ENCODE measurements at regions not wholly inside any gene's neighbourhood (a gene's known extent, or its start where the extent isn't known, plus 50 kb on each side); places are given as distances from the start of the nearest gene placed in this dataset.

DNA sequence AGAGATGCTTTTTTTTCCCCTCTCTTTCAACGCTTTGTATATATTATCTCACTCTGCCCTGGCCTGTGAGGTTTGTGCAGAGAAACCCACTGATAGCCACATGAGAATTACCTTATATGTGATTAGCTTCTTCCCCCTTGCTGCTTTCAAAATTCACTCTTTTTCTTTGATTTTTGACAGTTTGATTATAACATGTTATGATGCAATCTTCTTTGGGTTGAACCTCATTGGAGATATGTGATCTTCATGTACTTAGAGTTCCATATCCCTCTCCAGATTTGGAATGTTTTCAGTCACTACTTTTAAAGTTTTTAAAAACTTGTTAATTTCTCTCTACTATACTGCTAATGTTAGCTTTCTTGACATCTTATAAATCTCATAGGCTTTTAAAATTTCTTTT is 479.5 kb upstream of the AGA start:
- DNase-seq (ENCODE audit: extremely low read depth, low read depth), result no peak
- H3K4me3 ChIP-seq (replicated peaks; ENCODE audit: low read depth, low read length), result no peak overlapping the region
- TF ChIP-seq, protein P1, sequence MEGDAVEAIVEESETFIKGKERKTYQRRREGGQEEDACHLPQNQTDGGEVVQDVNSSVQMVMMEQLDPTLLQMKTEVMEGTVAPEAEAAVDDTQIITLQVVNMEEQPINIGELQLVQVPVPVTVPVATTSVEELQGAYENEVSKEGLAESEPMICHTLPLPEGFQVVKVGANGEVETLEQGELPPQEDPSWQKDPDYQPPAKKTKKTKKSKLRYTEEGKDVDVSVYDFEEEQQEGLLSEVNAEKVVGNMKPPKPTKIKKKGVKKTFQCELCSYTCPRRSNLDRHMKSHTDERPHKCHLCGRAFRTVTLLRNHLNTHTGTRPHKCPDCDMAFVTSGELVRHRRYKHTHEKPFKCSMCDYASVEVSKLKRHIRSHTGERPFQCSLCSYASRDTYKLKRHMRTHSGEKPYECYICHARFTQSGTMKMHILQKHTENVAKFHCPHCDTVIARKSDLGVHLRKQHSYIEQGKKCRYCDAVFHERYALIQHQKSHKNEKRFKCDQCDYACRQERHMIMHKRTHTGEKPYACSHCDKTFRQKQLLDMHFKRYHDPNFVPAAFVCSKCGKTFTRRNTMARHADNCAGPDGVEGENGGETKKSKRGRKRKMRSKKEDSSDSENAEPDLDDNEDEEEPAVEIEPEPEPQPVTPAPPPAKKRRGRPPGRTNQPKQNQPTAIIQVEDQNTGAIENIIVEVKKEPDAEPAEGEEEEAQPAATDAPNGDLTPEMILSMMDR (IDR thresholded peaks at IDR 0.05; ENCODE audit: low read depth, low read length, missing control alignments), result no peak

DNA sequence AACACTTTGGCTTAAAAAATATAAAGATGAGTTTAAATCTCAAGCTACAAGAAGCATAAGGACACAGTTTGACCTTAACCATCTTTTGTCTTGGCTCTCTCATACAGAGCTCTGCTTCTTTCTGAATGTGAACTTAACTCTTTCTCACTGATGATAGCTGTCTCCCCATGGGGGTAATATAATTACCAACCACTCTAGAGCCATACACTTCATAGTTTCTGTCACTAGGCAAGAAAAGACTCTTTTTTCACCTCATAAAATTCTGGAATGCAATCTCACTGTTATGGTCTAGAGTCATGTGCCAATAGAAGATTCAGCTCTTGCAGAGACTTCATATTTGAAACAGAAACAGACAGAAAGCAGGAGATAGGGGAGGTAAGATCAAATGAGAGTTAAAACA is 481.7 kb upstream of the AGA start:
- H3K4me3 ChIP-seq (replicated peaks; ENCODE audit: low read depth, low read length), result no peak overlapping the region
- DNase-seq (ENCODE audit: extremely low read depth, low read depth), result no peak
- TF ChIP-seq, protein P1 (IDR thresholded peaks at IDR 0.05; ENCODE audit: low read depth, low read length, missing control alignments), result no peak

DNA sequence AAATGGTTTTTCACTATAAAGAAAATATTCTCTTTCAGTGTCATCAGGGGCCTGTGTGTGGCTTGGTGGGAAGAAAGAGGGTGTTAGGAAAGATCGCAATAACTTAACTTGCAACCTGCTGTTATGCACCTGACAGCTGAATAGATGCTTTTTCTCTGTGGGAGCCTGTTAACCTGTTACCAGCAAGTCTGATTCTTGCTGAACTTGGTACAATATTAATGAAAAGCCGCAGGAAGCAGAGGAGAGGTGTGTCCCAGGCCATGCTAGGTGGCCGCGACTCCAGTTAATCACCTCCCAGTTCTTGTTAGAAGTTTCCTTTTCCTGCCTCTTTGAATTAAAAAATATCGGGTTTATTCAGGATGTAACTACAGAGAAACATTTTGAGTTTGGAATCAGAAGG is 494.8 kb upstream of the AGA start:
- TF ChIP-seq, protein P1 (IDR thresholded peaks at IDR 0.05; ENCODE audit: low read depth, low read length, missing control alignments), result no peak
- H3K4me3 ChIP-seq (replicated peaks; ENCODE audit: low read depth, low read length), result no peak overlapping the region
- DNase-seq (ENCODE audit: extremely low read depth, low read depth), result no peak

DNA sequence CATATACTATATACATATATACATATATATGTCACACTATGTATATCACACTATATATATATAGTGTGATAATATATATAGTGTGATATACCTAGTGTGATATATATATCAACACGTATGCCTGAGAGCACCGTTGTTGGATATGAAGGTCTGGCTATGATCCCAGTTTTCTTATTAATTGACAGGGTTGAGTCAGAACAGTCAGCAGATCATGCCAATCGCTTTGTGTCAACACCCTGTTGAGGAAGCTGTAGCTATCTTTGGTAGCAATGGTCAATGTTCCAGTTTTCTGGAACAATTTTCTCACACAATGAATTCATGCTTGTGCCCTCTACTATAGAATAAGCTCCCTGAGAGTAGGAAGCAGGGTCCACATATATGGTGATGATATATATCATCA is 496.0 kb upstream of the AGA start:
- TF ChIP-seq, protein P1 (IDR thresholded peaks at IDR 0.05; ENCODE audit: low read depth, low read length, missing control alignments), result no peak
- DNase-seq (ENCODE audit: extremely low read depth, low read depth), result no peak
- H3K4me3 ChIP-seq (replicated peaks; ENCODE audit: low read depth, low read length), result no peak overlapping the region

DNA sequence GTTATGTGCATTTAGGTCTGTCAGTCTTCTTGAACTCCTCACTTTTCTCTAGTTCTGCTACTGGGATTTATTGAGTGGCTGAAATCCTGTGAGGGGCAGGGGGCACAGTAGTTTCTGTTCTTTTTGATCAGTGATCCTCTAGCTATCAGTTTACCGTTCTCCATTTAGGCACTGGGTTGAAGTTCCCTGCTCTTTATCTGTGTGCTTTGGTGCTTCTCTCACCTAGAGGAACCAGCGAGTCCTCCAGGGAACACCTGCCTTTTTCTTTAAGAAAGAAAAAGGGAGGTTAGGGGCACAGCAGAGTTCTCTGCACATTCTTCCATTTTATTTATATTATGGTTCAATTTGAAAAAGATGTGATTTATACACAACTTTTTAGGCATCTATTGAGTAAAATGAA is 503.0 kb upstream of the AGA start:
- no peak overlapping the region for H3K4me3 ChIP-seq (replicated peaks; ENCODE audit: low read depth, low read length)
- DNase-seq (ENCODE audit: extremely low read depth, low read depth), result no peak
- TF ChIP-seq, protein P1 (IDR thresholded peaks at IDR 0.05; ENCODE audit: low read depth, low read length, missing control alignments), result no peak

DNA sequence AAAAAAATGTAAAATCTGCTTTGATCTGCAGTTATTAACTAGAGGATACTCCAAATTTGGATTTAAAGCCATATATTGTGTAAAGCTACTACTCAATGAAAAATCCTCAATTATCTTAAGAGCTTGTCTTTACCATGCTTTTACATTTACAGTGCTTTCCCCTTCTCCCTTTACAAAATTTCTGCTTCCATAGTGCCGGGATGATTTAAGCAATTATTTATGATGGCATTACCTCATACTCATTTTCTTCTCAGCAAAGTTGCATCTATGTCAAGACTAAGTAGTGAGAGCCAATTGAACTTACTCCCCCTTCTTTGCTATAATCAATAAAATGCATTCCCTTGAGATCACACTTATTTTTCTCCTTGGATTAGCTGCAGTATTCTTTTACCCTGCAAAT is 505.4 kb upstream of the AGA start:
- DNase-seq (ENCODE audit: extremely low read depth, low read depth), result no peak
- TF ChIP-seq, protein P1 (IDR thresholded peaks at IDR 0.05; ENCODE audit: low read depth, low read length, missing control alignments), result no peak
- H3K4me3 ChIP-seq (replicated peaks; ENCODE audit: low read depth, low read length), result no peak overlapping the region

DNA sequence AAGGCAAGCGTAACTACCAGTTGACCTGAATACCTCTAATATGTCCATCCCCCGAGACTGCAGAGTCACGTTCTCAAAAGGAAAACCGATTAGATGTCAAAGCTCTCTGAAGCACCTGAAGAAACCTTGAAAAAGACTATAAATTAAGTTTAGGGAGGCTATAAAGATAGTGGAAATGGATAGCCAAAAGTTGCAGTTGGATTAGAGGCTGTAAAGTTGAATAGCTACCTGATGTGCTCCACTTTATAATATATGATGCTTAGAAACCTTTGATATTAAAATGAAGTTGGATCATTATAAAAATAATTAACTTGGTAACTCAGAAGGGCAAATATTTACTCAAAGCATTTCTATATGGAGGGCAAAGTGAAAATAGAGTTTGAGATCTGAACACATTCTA is 506.6 kb upstream of the AGA start:
- no peak for DNase-seq (ENCODE audit: extremely low read depth, low read depth)
- TF ChIP-seq, protein P1 (IDR thresholded peaks at IDR 0.05; ENCODE audit: low read depth, low read length, missing control alignments), result no peak
- H3K4me3 ChIP-seq (replicated peaks; ENCODE audit: low read depth, low read length), result no peak overlapping the region

Measured in HFF-Myc (cell line).